HL-60 (cell line): ENCODE measurements at regions not wholly inside any gene's neighbourhood (a gene's known extent, or its start where the extent isn't known, plus 50 kb on each side); places are given as distances from the start of the nearest gene placed in this dataset.

Experiments
- POLR2AphosphoS5 ChIP-seq: IDR thresholded peaks from 2 replicates; pipeline ENCODE4 v1.6.1; 2012; ENCODE audit warnings: low read depth
- TF ChIP-seq, protein P1 (sequence below): IDR thresholded peaks from one replicate; pipeline ENCODE4 v1.5.1; 2011; ENCODE audit warnings: low read length, control low read depth, inconsistent platforms; ENCODE audit not compliant: insufficient read depth
- TF ChIP-seq, protein P2 (sequence below): IDR thresholded peaks from 2 replicates; pipeline ENCODE4 v1.6.1; 2012; ENCODE audit warnings: low read depth; ENCODE audit not compliant: insufficient replicate concordance

DNA sequence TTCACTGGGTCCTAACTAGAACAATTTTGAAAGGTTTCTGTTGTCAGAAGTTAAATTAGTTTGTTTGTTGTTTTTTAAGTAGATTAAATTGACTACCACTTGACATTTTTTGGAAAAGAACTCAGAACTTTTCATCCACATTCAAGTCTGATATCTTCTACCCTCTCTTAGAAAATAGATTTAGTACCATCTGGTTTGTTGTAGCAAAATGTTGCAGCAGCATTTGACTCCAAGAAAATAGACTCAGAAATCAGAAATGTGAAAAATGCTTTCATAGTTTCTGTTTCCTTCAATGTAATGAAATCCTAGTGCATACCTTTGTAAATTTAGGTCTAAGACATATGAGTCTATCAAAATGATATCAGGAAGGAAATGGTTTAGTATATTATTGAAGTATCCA lies 256.3 kb upstream of the CLEC14A start:
- TF ChIP-seq, protein P1, sequence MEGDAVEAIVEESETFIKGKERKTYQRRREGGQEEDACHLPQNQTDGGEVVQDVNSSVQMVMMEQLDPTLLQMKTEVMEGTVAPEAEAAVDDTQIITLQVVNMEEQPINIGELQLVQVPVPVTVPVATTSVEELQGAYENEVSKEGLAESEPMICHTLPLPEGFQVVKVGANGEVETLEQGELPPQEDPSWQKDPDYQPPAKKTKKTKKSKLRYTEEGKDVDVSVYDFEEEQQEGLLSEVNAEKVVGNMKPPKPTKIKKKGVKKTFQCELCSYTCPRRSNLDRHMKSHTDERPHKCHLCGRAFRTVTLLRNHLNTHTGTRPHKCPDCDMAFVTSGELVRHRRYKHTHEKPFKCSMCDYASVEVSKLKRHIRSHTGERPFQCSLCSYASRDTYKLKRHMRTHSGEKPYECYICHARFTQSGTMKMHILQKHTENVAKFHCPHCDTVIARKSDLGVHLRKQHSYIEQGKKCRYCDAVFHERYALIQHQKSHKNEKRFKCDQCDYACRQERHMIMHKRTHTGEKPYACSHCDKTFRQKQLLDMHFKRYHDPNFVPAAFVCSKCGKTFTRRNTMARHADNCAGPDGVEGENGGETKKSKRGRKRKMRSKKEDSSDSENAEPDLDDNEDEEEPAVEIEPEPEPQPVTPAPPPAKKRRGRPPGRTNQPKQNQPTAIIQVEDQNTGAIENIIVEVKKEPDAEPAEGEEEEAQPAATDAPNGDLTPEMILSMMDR, result no peak
- TF ChIP-seq POLR2AphosphoS5, result no peak
- TF ChIP-seq, protein P2, sequence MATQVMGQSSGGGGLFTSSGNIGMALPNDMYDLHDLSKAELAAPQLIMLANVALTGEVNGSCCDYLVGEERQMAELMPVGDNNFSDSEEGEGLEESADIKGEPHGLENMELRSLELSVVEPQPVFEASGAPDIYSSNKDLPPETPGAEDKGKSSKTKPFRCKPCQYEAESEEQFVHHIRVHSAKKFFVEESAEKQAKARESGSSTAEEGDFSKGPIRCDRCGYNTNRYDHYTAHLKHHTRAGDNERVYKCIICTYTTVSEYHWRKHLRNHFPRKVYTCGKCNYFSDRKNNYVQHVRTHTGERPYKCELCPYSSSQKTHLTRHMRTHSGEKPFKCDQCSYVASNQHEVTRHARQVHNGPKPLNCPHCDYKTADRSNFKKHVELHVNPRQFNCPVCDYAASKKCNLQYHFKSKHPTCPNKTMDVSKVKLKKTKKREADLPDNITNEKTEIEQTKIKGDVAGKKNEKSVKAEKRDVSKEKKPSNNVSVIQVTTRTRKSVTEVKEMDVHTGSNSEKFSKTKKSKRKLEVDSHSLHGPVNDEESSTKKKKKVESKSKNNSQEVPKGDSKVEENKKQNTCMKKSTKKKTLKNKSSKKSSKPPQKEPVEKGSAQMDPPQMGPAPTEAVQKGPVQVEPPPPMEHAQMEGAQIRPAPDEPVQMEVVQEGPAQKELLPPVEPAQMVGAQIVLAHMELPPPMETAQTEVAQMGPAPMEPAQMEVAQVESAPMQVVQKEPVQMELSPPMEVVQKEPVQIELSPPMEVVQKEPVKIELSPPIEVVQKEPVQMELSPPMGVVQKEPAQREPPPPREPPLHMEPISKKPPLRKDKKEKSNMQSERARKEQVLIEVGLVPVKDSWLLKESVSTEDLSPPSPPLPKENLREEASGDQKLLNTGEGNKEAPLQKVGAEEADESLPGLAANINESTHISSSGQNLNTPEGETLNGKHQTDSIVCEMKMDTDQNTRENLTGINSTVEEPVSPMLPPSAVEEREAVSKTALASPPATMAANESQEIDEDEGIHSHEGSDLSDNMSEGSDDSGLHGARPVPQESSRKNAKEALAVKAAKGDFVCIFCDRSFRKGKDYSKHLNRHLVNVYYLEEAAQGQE, result no peak
